Neural cell (in vitro differentiated cells): ENCODE measurements at regions not wholly inside any gene's neighbourhood (a gene's known extent, or its start where the extent isn't known, plus 50 kb on each side); places are given as distances from the start of the nearest gene placed in this dataset.

Source experiments
- H2AFZ ChIP-seq: fragments of 200-600, 300-800 bp; sonication (generic), shearing (Covaris generic); 2 replicates; pipeline ENCODE4 v1.6.0; 2014; ENCODE audit warnings: low read depth, mild to moderate bottlenecking, antibody characterized with exemption, low read length, moderate library complexity
- H3F3A ChIP-seq: fragments of 200-600 bp; shearing (Covaris generic); 2 replicates; pipeline ENCODE4 v1.6.1; 2016; ENCODE audit warnings: mild to moderate bottlenecking, moderate library complexity, mixed read lengths, antibody characterized with exemption, low read length; ENCODE audit not compliant: insufficient read depth, poor library complexity, severe bottlenecking
- H3K27ac ChIP-seq: fragments of 200-600, 300-800 bp; sonication (generic), shearing (Covaris generic); 2 replicates; pipeline ENCODE4 v1.5.1; 2014; ENCODE audit warnings: mild to moderate bottlenecking, low read length, moderate library complexity
- H3K27me3 ChIP-seq: fragments of 300-800, 200-600 bp; sonication (generic), shearing (Covaris generic); 2 replicates; pipeline ENCODE4 v1.6.0; 2014; ENCODE audit warnings: mild to moderate bottlenecking, low read depth, low read length, moderate library complexity; ENCODE audit not compliant: insufficient read depth
- H3K36me3 ChIP-seq: fragments of 300-800, 200-600 bp; sonication (generic), shearing (Covaris generic); 2 replicates; pipeline ENCODE4 v1.5.1; 2014; ENCODE audit warnings: mild to moderate bottlenecking, antibody characterized with exemption, low read length, moderate library complexity; ENCODE audit not compliant: insufficient read depth
- H3K4me2 ChIP-seq: fragments of 300-800, 200-600 bp; sonication (generic), shearing (Covaris generic); 2 replicates; pipeline ENCODE4 v1.6.0; 2014; ENCODE audit warnings: mild to moderate bottlenecking, low read length
- H3K4me3 ChIP-seq: fragments of 300-800, 200-600 bp; sonication (generic), shearing (Covaris generic); 2 replicates; pipeline ENCODE4 v1.5.1; 2014; ENCODE audit warnings: mild to moderate bottlenecking, low read length, moderate library complexity
- H3K79me2 ChIP-seq: fragments of 200-600 bp; shearing (Covaris generic); replicated peaks from 2 replicates; pipeline ENCODE4 v1.6.0; 2014; ENCODE audit warnings: mild to moderate bottlenecking, low read length, moderate library complexity; ENCODE audit not compliant: insufficient read depth
- H3K9ac ChIP-seq: fragments of 300-800, 200-600 bp; sonication (generic), shearing (Covaris generic); 2 replicates; pipeline ENCODE4 v1.6.1; 2016; ENCODE audit warnings: mild to moderate bottlenecking, low read length, mixed read lengths
- H3K9me2 ChIP-seq: fragments of 200-600 bp; shearing (Covaris generic); 2 replicates; pipeline ENCODE4 v1.6.1; 2016; ENCODE audit warnings: mild to moderate bottlenecking, low read length, mixed read lengths; ENCODE audit not compliant: insufficient read depth
- H3K9me3 ChIP-seq: fragments of 200-600, 300-800 bp; sonication (generic), shearing (Covaris generic); 2 replicates; pipeline ENCODE4 v1.6.1; 2016; ENCODE audit warnings: mild to moderate bottlenecking, mixed run types, low read length, moderate library complexity, mixed read lengths
- H4K20me1 ChIP-seq: fragments of 200-600 bp; shearing (Covaris generic); 2 replicates; pipeline ENCODE4 v1.6.1; 2016; ENCODE audit warnings: mild to moderate bottlenecking, mixed run types; ENCODE audit not compliant: insufficient read depth
- CTCF ChIP-seq: fragments of 450-650 bp; IDR thresholded peaks from 2 replicates; pipeline ENCODE4 v1.5.1; 2014; ENCODE audit warnings: antibody characterized with exemption, mild to moderate bottlenecking, moderate library complexity; ENCODE audit not compliant: poor library complexity, severe bottlenecking
- EP300 ChIP-seq: fragments of 450-650 bp; conservative IDR thresholded peaks from 2 replicates; pipeline ENCODE4 v1.6.1; 2014; ENCODE audit warnings: antibody characterized with exemption, mild to moderate bottlenecking, moderate library complexity; ENCODE audit not compliant: poor library complexity, severe bottlenecking
- EZH2 ChIP-seq: fragments of 200-600, 300-800 bp; shearing (Covaris generic), sonication (generic); IDR thresholded peaks from 2 replicates; pipeline ENCODE4 v1.6.1; 2014; ENCODE audit warnings: antibody characterized with exemption, low read length, borderline replicate concordance, mild to moderate bottlenecking; ENCODE audit not compliant: insufficient read depth, poor library complexity, severe bottlenecking
- MXI1 ChIP-seq: fragments of 450-650 bp; conservative IDR thresholded peaks from 2 replicates; pipeline ENCODE4 v1.6.1; 2014; ENCODE audit warnings: antibody characterized with exemption, mild to moderate bottlenecking; ENCODE audit not compliant: poor library complexity, severe bottlenecking
- POLR2AphosphoS5 ChIP-seq: IDR thresholded peaks from 2 replicates; pipeline ENCODE4 v1.6.1; 2012
- RAD21 ChIP-seq: fragments of 450-650 bp; conservative IDR thresholded peaks from 2 replicates; pipeline ENCODE4 v1.6.1; 2014; ENCODE audit warnings: antibody characterized with exemption, mild to moderate bottlenecking, moderate library complexity
- REST ChIP-seq: IDR thresholded peaks from 2 replicates; pipeline ENCODE4 v1.6.1; 2012; ENCODE audit warnings: borderline replicate concordance
- SMC3 ChIP-seq: fragments of 450-650 bp; conservative IDR thresholded peaks from 2 replicates; pipeline ENCODE4 v1.6.1; 2014; ENCODE audit warnings: antibody characterized with exemption, mild to moderate bottlenecking, moderate library complexity; ENCODE audit not compliant: poor library complexity
- TAF1 ChIP-seq: IDR thresholded peaks from 2 replicates; pipeline ENCODE4 v1.6.1; 2012; ENCODE audit warnings: low read depth

DNA sequence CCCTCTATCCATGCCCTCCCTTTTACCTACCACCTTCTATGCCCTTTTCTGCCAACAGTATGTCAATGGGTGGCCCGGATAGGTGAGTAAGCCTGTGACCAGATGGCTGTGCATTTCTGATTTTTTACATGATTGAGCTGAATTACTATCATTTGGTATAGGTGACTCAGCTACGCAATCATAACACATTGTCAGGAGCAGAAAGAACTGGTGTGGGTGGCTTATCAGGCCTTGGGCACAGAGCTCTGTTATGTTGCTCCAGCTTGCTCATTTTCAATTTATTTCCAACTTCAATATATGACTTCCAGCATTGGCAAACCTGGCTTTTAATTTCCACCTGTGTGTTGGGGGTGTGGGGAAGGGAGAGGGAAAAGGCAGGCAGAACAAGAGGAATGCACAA lies 86.6 kb upstream of the AGBL1 start:
- Histone ChIP-seq H3K9me3 (no peaks in the 10 kb centered on the region), H3K27me3 (no peaks in the 10 kb centered on the region), H3K79me2 (no peaks in the 10 kb centered on the region), H3K4me3 (no peak overlapping the region), H3K9me2 (no peaks in the 10 kb centered on the region), H3K27ac (no peak overlapping the region), H3K9ac (no peak overlapping the region), H4K20me1 (no peaks in the 10 kb centered on the region), H3K4me2 (no peak overlapping the region), H3F3A (no peaks in the 10 kb centered on the region), H3K36me3 (no peaks in the 10 kb centered on the region), H2AFZ (no peak overlapping the region)
- TF ChIP-seq TAF1 (no peak), POLR2AphosphoS5 (no peak), EZH2 (no peak), REST (no peak), SMC3 (no peak), RAD21 (no peak), MXI1 (no peak)

DNA sequence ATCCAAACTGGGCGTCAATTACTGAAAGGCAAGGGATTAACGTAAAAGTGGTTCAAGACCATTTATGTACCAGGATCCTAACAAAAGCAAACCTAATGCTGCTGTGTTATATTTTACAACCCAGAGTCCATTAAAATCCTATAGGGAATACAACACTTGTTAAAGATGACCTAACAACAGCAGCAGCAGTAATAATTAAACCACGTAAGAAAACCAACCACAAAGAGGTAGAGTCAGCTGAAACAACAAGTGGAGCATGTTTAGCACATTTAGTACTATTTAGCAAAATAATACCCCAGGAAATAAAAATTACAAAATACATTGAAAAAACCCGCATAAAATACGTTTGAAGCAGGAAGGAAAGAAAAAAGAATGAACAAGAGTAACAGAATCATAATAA lies 82.1 kb upstream of the AGBL1 start:
- Histone ChIP-seq H4K20me1 (no peaks in the 10 kb centered on the region), H3K79me2 (no peaks in the 10 kb centered on the region), H3F3A (no peaks in the 10 kb centered on the region), H3K9me3 (no peaks in the 10 kb centered on the region), H3K4me3 (no peak overlapping the region), H3K9me2 (no peaks in the 10 kb centered on the region), H3K27me3 (no peaks in the 10 kb centered on the region), H3K9ac (no peak overlapping the region), H3K4me2 (no peak overlapping the region), H3K27ac (no peak overlapping the region), H3K36me3 (no peaks in the 10 kb centered on the region), H2AFZ (no peak overlapping the region)
- TF ChIP-seq CTCF (no peak), RAD21 (no peak), POLR2AphosphoS5 (no peak), MXI1 (no peak), TAF1 (no peak), REST (no peak), EZH2 (no peak), SMC3 (no peak), EP300 (no peak)
